HepG2 (cell line): ENCODE measurements at regions not wholly inside any gene's neighbourhood (a gene's known extent, or its start where the extent isn't known, plus 50 kb on each side); places are given as distances from the start of the nearest gene placed in this dataset.

Experiments
- ATAC-seq: fragments of 200-7000 bp; cut with Tn5 transposase; 3 replicates; pipeline ENCODE4 v1.9.1; 2020; ENCODE audit warnings: mild to moderate bottlenecking, moderate library complexity
- BruUV-seq: library from RNA; stranded (reverse); fragments of 400-500 nt; replicated peaks from 2 replicates; lab custom pipeline; 2021; lab: Mats Ljungman, UMichigan
- CTCF ChIA-PET: fragments of 300-600 bp; formaldehyde crosslinking; extraction: SDS; loops from one replicate; lab custom pipeline; 2021; ENCODE audit warnings: low total read pairs, inconsistent platforms, low intra/inter-chr PET ratio; lab: Yijun Ruan, JAX
- POLR2A ChIA-PET: fragments of 350-600 bp; sonication (Branson Sonifier 250); formaldehyde crosslinking; loops from one replicate; lab custom pipeline; 2020; ENCODE audit warnings: antibody characterized with exemption, inconsistent platforms; lab: Yijun Ruan, JAX
- DNase-seq: peaks from one replicate; pipeline ENCODE4 v3.0.0-alpha.2; 2015; ENCODE audit warnings: low spot score
- FAIRE-seq: peaks from 3 replicates; lab custom pipeline; 2011; peaks lifted over from hg19 to GRCh38; lab: Jason Lieb, UNC
- H2AFZ ChIP-seq: one replicate; pipeline ENCODE4 v1.6.1; 2011; ENCODE audit warnings: low read length, inconsistent platforms
- H3K27ac ChIP-seq: fragments of 300-600 bp; 3 replicates; pipeline ENCODE4 v1.8.0; 2011; ENCODE audit warnings: mixed run types, mild to moderate bottlenecking, mixed read lengths, low read length, inconsistent platforms; ENCODE audit not compliant: insufficient read depth; ENCODE audit errors: extremely low read length
- H3K27me3 ChIP-seq, 2 experiments: fragments of 200-600 bp in 1 of 2; 2 replicates in 1 of 2; 3 replicates in 1 of 2; pipeline versions ENCODE4 v1.6.0 to v1.8.0; 2011; ENCODE audit warnings: low read length in 2 of 2, mild to moderate bottlenecking in 2 of 2, moderate library complexity in 2 of 2, inconsistent platforms in 1 of 2; ENCODE audit not compliant: insufficient read depth in 2 of 2, control insufficient read depth in 1 of 2
- H3K36me3 ChIP-seq, 2 experiments: fragments of 200-600 bp in 1 of 2; replicated peaks in 1 of 2; 2 replicates in 1 of 2; 3 replicates in 1 of 2; pipeline versions ENCODE4 v1.5.1 to v1.8.0; 2011; ENCODE audit warnings: low read length in 2 of 2, inconsistent platforms in 1 of 2; ENCODE audit not compliant: insufficient read depth in 2 of 2, control insufficient read depth in 1 of 2
- H3K4me1 ChIP-seq: 2 replicates; pipeline ENCODE4 v1.5.1; 2012; ENCODE audit warnings: low read length, inconsistent platforms; ENCODE audit not compliant: insufficient read depth
- H3K4me2 ChIP-seq: 2 replicates; pipeline ENCODE4 v1.6.0; 2011; ENCODE audit warnings: low read depth, low read length, inconsistent platforms
- H3K4me3 ChIP-seq, 3 experiments: fragments of 200-600 bp in 1 of 3; sonication (generic), shearing (Covaris generic) in 1 of 3; replicated peaks in 1 of 3; 2 replicates each; pipeline ENCODE4 v1.5.1; 2011 to 2016; ENCODE audit warnings: low read length in 3 of 3, inconsistent platforms in 2 of 3, low read depth in 2 of 3, mild to moderate bottlenecking in 2 of 3, control low read depth in 1 of 3, mixed read lengths in 1 of 3; ENCODE audit not compliant: insufficient read depth in 1 of 3
- H3K79me2 ChIP-seq: one replicate; pipeline ENCODE4 v1.6.1; 2011; ENCODE audit warnings: low read length, inconsistent platforms; ENCODE audit not compliant: insufficient read depth
- H3K9ac ChIP-seq: 2 replicates; pipeline ENCODE4 v1.6.0; 2011; ENCODE audit warnings: mild to moderate bottlenecking, low read depth, low read length, inconsistent platforms; ENCODE audit not compliant: insufficient read depth
- H3K9me3 ChIP-seq: 2 replicates; pipeline ENCODE4 v1.5.1; 2012; ENCODE audit warnings: mild to moderate bottlenecking, low read length
- H4K20me1 ChIP-seq: 2 replicates; pipeline ENCODE4 v1.6.0; 2011; ENCODE audit warnings: inconsistent platforms, mild to moderate bottlenecking, low read length, moderate library complexity; ENCODE audit not compliant: insufficient read depth
- AGO2 ChIP-seq: fragments of 200-400 bp; formaldehyde crosslinking; optimal IDR thresholded peaks from 2 replicates; pipeline ENCODE3; 2017; ENCODE audit warnings: mild to moderate bottlenecking, low read depth, low read length, moderate library complexity
- MXI1 ChIP-seq: IDR thresholded peaks from 3 replicates; pipeline ENCODE4 v1.6.1; 2012; ENCODE audit warnings: low read depth, low read length, inconsistent platforms, borderline replicate concordance
- SMC3 ChIP-seq: IDR thresholded peaks from 2 replicates; pipeline ENCODE4 v1.6.1; 2011; ENCODE audit warnings: low read length, improper control_type of control experiment
- SRF ChIP-seq: IDR thresholded peaks from 2 replicates; pipeline ENCODE4 v1.6.1; 2011; ENCODE audit warnings: mild to moderate bottlenecking, low read depth, low read length, moderate library complexity
- TFDP1 ChIP-seq: IDR thresholded peaks from 2 replicates; pipeline ENCODE4 v1.6.1; 2016; ENCODE audit warnings: missing compliant biosample characterization, missing genetic modification reagents, borderline replicate concordance
- ZMAT3 ChIP-seq: sonication (generic); formaldehyde crosslinking; conservative IDR thresholded peaks from 2 replicates; pipeline ENCODE4 v1.7.0; 2021; ENCODE audit warnings: missing genetic modification reagents
- ZMYM3 ChIP-seq: sonication (generic); formaldehyde crosslinking; IDR thresholded peaks from 2 replicates; pipeline ENCODE4 v1.5.1; 2020; ENCODE audit warnings: mild to moderate bottlenecking, missing genetic modification reagents
- ZNF12 ChIP-seq: sonication (generic); formaldehyde crosslinking; IDR thresholded peaks from 2 replicates; pipeline ENCODE4 v1.5.0; 2020; ENCODE audit warnings: missing genetic modification reagents
- ZNF17 ChIP-seq: sonication (generic); formaldehyde crosslinking; IDR thresholded peaks from 2 replicates; pipeline ENCODE4 v1.5.0; 2020; ENCODE audit warnings: mild to moderate bottlenecking, missing genetic modification reagents
- ZNF547 ChIP-seq: sonication (generic); formaldehyde crosslinking; IDR thresholded peaks from 2 replicates; pipeline ENCODE4 v1.5.1; 2020; ENCODE audit warnings: mild to moderate bottlenecking, missing genetic modification reagents
- ZNF7 ChIP-seq: IDR thresholded peaks from 2 replicates; pipeline ENCODE4 v1.6.1; 2016; ENCODE audit warnings: missing biosample characterization, missing genetic modification reagents
- ZNF75D ChIP-seq: sonication (generic); formaldehyde crosslinking; IDR thresholded peaks from 2 replicates; pipeline ENCODE4 v1.8.1; 2023; ENCODE audit warnings: missing genetic modification reagents, mild to moderate bottlenecking, borderline replicate concordance
- WGBS: methylation state at CpG from one replicate; pipeline ENCODE4 v1.1.6; 2017; ENCODE audit warnings: low lambda C conversion rate; 5-methylcytosine and 5-hydroxymethylcytosine counted together
- in situ Hi-C: cut with HindIII; loops from 2 replicates; pipeline ENCODE4 v1.10.0; 2017; ENCODE audit warnings: low pct_unique_long_range_greater_than_20kb; ENCODE audit not compliant: extremely low pct_ligation_motif_present
- intact Hi-C: fragments of 100-400 bp; cut with micrococcal nuclease; formaldehyde crosslinking; loops from one replicate; pipeline ENCODE4 v1.10.0; 2022; ENCODE audit not compliant: unreplicated experiment
- TF ChIP-seq, protein P1 (sequence below): fragments of 450-650 bp; IDR thresholded peaks from 2 replicates; pipeline ENCODE4 v1.6.1; 2016

GRCh38 chr1:209344156-209344555, 239.4 kb upstream of the CAMK1G start:
- no peak overlapping the region for H3K9ac ChIP-seq
- ChIA-PET POLR2A (no interaction called here), CTCF (no interaction called here)
- H3K4me1 ChIP-seq = no peaks in the 10 kb centered on the region
- no peak overlapping the region for H3K27ac ChIP-seq
- H3K4me3 ChIP-seq = no peak overlapping the region
- BruUV-seq = no TSS peak
- no peaks in the 10 kb centered on the region for H3K79me2 ChIP-seq
- H2AFZ ChIP-seq = no peak overlapping the region
- FAIRE-seq (no peak), DNase-seq (no peak), ATAC-seq (no peak)
- in situ Hi-C loops (no loop called here), intact Hi-C loops (no loop called here)
- TF ChIP-seq, protein P1, sequence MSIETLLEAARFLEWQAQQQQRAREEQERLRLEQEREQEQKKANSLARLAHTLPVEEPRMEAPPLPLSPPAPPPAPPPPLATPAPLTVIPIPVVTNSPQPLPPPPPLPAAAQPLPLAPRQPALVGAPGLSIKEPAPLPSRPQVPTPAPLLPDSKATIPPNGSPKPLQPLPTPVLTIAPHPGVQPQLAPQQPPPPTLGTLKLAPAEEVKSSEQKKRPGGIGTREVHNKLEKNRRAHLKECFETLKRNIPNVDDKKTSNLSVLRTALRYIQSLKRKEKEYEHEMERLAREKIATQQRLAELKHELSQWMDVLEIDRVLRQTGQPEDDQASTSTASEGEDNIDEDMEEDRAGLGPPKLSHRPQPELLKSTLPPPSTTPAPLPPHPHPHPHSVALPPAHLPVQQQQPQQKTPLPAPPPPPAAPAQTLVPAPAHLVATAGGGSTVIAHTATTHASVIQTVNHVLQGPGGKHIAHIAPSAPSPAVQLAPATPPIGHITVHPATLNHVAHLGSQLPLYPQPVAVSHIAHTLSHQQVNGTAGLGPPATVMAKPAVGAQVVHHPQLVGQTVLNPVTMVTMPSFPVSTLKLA = no peak
- TF ChIP-seq SRF = no peak
- TF ChIP-seq MXI1 = no peak
- TF ChIP-seq SMC3 = no peak
- TF ChIP-seq ZNF547 = no peak
- TF ChIP-seq ZNF12 (CRISPR knock-in tag) = no peak
- TF ChIP-seq TFDP1 (CRISPR knock-in tag) = no peak
- no peak for TF ChIP-seq ZMAT3 (CRISPR knock-in tag)
- TF ChIP-seq ZNF17 (CRISPR knock-in tag) = no peak
- no peak for TF ChIP-seq ZNF7 (CRISPR knock-in tag)
- no peak for TF ChIP-seq ZNF75D (CRISPR knock-in tag)
- no peak for TF ChIP-seq ZMYM3 (CRISPR knock-in tag)
- no peak for TF ChIP-seq AGO2
- no peak overlapping the region for H3K4me2 ChIP-seq
- WGBS = 0% methylated on average over 2 of the region's 2 CpGs
- H3K27me3 ChIP-seq = peaks cover 0 to 1% of the 10 kb centered on the region in 2 experiments; a peak in 1 of 5 replicates
- no peaks in the 10 kb centered on the region for H4K20me1 ChIP-seq
- H3K36me3 ChIP-seq = no peaks in the 10 kb centered on the region
- no peaks in the 10 kb centered on the region for H3K9me3 ChIP-seq
